PC-3 (cell line): ENCODE measurements at regions not wholly inside any gene's neighbourhood (a gene's known extent, or its start where the extent isn't known, plus 50 kb on each side); places are given as distances from the start of the nearest gene placed in this dataset.

Source experiments
- ATAC-seq: fragments of 200-7000 bp; cut with Tn5 transposase; 2 replicates; pipeline ENCODE4 v1.9.1; 2020; ENCODE audit warnings: mild to moderate bottlenecking, moderate library complexity
- BruUV-seq: library from RNA; stranded (reverse); fragments of 400-500 nt; replicated peaks from 2 replicates; lab custom pipeline; 2021; lab: Mats Ljungman, UMichigan
- CTCF ChIA-PET: fragments of 300-600 bp; sonication (Branson Sonifier 250); formaldehyde crosslinking; loops from one replicate; lab custom pipeline; 2022; ENCODE audit warnings: antibody characterized with exemption; lab: Charles Lee
- POLR2A ChIA-PET: fragments of 300-600 bp; sonication (Branson Sonifier 250); formaldehyde crosslinking; loops from one replicate; lab custom pipeline; 2022; ENCODE audit warnings: antibody characterized with exemption; ENCODE audit not compliant: unreplicated experiment; lab: Charles Lee
- DNase-seq: peaks from one replicate; pipeline ENCODE4 v3.0.0-alpha.2; 2015
- H2AFZ ChIP-seq: fragments of 300-600 bp; sonication (generic); 2 replicates; pipeline ENCODE4 v1.6.0; 2016; ENCODE audit warnings: antibody characterized with exemption, low read length
- H3F3A ChIP-seq: fragments of 300-600 bp; sonication (generic); one replicate; pipeline ENCODE4 v1.6.0; 2017; ENCODE audit warnings: antibody characterized with exemption, low read length, control low read depth, mild to moderate bottlenecking; ENCODE audit not compliant: unreplicated experiment
- H3K27ac ChIP-seq: fragments of 300-600 bp; sonication (generic); 2 replicates; pipeline ENCODE4 v1.5.1; 2016; ENCODE audit warnings: mild to moderate bottlenecking, low read length
- H3K27me3 ChIP-seq: fragments of 300-600 bp; sonication (generic); 2 replicates; pipeline ENCODE4 v1.6.1; 2016; ENCODE audit warnings: low read length, mixed read lengths
- H3K36me3 ChIP-seq: fragments of 300-600 bp; sonication (generic); 2 replicates; pipeline ENCODE4 v1.6.1; 2016; ENCODE audit warnings: low read depth, mixed run types, low read length, mixed read lengths
- H3K4me1 ChIP-seq: fragments of 300-600 bp; sonication (generic); 2 replicates; pipeline ENCODE4 v1.5.1; 2016; ENCODE audit warnings: low read length; ENCODE audit not compliant: insufficient read depth
- H3K4me2 ChIP-seq: fragments of 300-600 bp; sonication (generic); 2 replicates; pipeline ENCODE4 v1.6.0; 2016; ENCODE audit warnings: low read length
- H3K4me3 ChIP-seq: fragments of 300-600 bp; sonication (generic); 2 replicates; pipeline ENCODE4 v1.5.1; 2016; ENCODE audit warnings: mild to moderate bottlenecking, low read length, mixed read lengths
- H3K79me2 ChIP-seq: fragments of 300-600 bp; sonication (generic); 2 replicates; pipeline ENCODE4 v1.6.1; 2017; ENCODE audit warnings: low read length, mixed read lengths
- H3K9ac ChIP-seq: fragments of 300-600 bp; sonication (generic); 2 replicates; pipeline ENCODE4 v1.6.0; 2016; ENCODE audit warnings: mild to moderate bottlenecking, low read length
- H3K9me2 ChIP-seq: fragments of 300-600 bp; sonication (generic); replicated peaks from 2 replicates; pipeline ENCODE4 v1.6.1; 2016; ENCODE audit warnings: mixed run types, low read length, mixed read lengths
- H3K9me3 ChIP-seq: fragments of 300-600 bp; sonication (generic); 2 replicates; pipeline ENCODE4 v1.6.1; 2016; ENCODE audit warnings: low read length, mixed read lengths
- H4K20me1 ChIP-seq: fragments of 300-600 bp; sonication (generic); 2 replicates; pipeline ENCODE4 v1.6.1; 2016; ENCODE audit warnings: low read length, mixed read lengths
- CTCF ChIP-seq: fragments of 300-600 bp; sonication (generic); conservative IDR thresholded peaks from 2 replicates; pipeline ENCODE4 v1.5.1; 2017; ENCODE audit warnings: antibody characterized with exemption, low read depth, mild to moderate bottlenecking, low read length
- EZH2 ChIP-seq: fragments of 300-600 bp; sonication (generic); IDR thresholded peaks from one replicate; pipeline ENCODE4 v1.6.1; 2017; ENCODE audit warnings: antibody characterized with exemption, mild to moderate bottlenecking, low read length; ENCODE audit not compliant: unreplicated experiment
- EZH2phosphoT487 ChIP-seq: fragments of 300-600 bp; sonication (generic); IDR thresholded peaks from 2 replicates; pipeline ENCODE4 v1.6.1; 2018; ENCODE audit warnings: mild to moderate bottlenecking, antibody characterized with exemption, low read length, borderline replicate concordance
- intact Hi-C: fragments of 100-400 bp; cut with micrococcal nuclease; formaldehyde crosslinking; loops from 2 replicates; pipeline ENCODE4 v1.9.0; 2023

DNA sequence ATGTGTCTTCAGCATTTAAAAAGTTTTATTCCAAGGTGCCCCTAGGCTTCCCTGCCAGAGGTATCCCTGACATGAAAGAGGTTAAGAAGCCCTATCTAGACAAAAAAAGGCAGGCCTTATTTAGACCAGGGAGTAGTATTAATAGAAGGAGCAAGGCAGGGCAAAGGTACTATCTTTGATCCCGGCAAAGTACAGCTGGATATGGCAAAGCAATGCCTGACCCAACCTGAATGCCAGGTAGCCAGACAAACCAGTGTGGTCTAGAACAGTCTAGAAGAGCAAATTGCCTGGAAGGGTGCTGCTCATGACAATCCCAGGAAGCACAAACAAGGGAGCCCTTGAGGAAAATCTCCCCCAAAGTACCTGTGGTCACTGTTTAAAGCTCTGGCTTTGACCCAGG, 62.6 kb upstream of the SYT13 start:
- no peaks in the 10 kb centered on the region for H4K20me1 ChIP-seq
- no peak overlapping the region for H3K9ac ChIP-seq
- H3K9me2 ChIP-seq: no peaks in the 10 kb centered on the region
- H3K4me1 ChIP-seq: no peaks in the 10 kb centered on the region
- intact Hi-C loops: no loop called here
- H2AFZ ChIP-seq: no peak overlapping the region
- H3K4me3 ChIP-seq: no peak overlapping the region
- no peaks in the 10 kb centered on the region for H3K9me3 ChIP-seq
- ChIA-PET POLR2A (no interaction called here), CTCF (interaction anchor here (0.5 kb wide), 1 partner anchor 305 kb away, joined by 11 read pairs; no protein-coding TSS in a partner anchor)
- no peak overlapping the region for H3K4me2 ChIP-seq
- H3K79me2 ChIP-seq: no peaks in the 10 kb centered on the region
- H3K27me3 ChIP-seq: peaks cover 54% of the 10 kb centered on the region
- H3K36me3 ChIP-seq: no peaks in the 10 kb centered on the region
- H3F3A ChIP-seq: no peaks in the 10 kb centered on the region
- no TSS peak for BruUV-seq
- no peak for TF ChIP-seq EZH2
- TF ChIP-seq CTCF: no peak
- no peak for TF ChIP-seq EZH2phosphoT487
- DNase-seq (no peak), ATAC-seq (no peak)
- H3K27ac ChIP-seq: no peak overlapping the region

DNA sequence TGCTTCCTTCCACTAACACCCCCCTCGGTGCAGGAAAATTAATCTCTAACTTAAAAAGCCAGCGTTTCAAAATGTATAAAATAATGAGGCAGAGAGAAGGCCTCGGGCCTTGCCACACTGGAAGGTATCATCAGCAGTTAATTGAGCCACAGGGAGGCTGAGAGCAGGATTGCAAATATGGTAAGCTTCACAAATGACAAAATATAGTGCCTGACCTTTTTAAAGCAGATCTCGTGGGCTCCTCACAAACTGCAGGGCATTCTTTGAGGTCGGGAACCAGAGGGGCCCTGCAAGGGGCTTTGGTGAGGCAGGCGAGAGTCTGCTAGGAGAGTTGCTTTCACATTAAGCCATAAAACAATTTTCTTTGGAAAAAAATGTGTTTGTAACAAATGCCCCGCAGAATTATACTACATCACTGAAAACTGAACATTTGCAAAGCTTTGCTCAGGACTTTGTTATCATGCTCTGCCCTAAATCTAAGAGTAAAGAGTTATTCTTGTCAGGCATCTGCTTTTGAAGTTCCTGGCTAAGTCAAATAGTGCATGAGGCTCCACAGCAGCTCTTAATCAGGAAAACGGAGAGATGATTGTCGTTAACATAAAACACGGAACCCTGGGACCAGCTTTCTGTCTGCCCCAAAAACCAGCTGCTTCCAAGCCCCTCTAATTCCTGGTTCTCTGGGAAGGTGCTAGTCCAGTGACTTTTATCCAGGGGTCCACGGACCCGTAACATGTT, 61.4 kb upstream of the SYT13 start:
- no peaks in the 10 kb centered on the region for H3K9me3 ChIP-seq
- ChIA-PET CTCF (no interaction called here), POLR2A (no interaction called here)
- H3K36me3 ChIP-seq: no peaks in the 10 kb centered on the region
- no TSS peak for BruUV-seq
- no peaks in the 10 kb centered on the region for H3K9me2 ChIP-seq
- H3K4me3 ChIP-seq: no peak overlapping the region
- H3K4me1 ChIP-seq: no peaks in the 10 kb centered on the region
- DNase-seq (no peak), ATAC-seq (no peak)
- no peak overlapping the region for H2AFZ ChIP-seq
- H3K9ac ChIP-seq: no peak overlapping the region
- H3K4me2 ChIP-seq: no peak overlapping the region
- H3K27me3 ChIP-seq: peaks cover 60% of the 10 kb centered on the region
- no peaks in the 10 kb centered on the region for H3F3A ChIP-seq
- TF ChIP-seq EZH2phosphoT487: no peak
- intact Hi-C loops: no loop called here
- no peaks in the 10 kb centered on the region for H3K79me2 ChIP-seq
- no peaks in the 10 kb centered on the region for H4K20me1 ChIP-seq
- no peak overlapping the region for H3K27ac ChIP-seq

- no peaks in the 10 kb centered on the region for H3K4me1 ChIP-seq
- DNase-seq (no peak), ATAC-seq (no peak)
- H3K4me2 ChIP-seq: no peak overlapping the region
- no TSS peak for BruUV-seq
- H3K27ac ChIP-seq: no peak overlapping the region
- TF ChIP-seq EZH2phosphoT487: no peak
- no peak for TF ChIP-seq EZH2
- no peak for TF ChIP-seq CTCF
- no peak overlapping the region for H3K4me3 ChIP-seq
- H3K9ac ChIP-seq: no peak overlapping the region
- H3K36me3 ChIP-seq: no peaks in the 10 kb centered on the region
- no peaks in the 10 kb centered on the region for H3K9me2 ChIP-seq
- intact Hi-C loops: no loop called here
- no peaks in the 10 kb centered on the region for H3F3A ChIP-seq
- POLR2A ChIA-PET: no interaction called here
- no peaks in the 10 kb centered on the region for H4K20me1 ChIP-seq
- no peaks in the 10 kb centered on the region for H3K79me2 ChIP-seq
- H3K27me3 ChIP-seq: peaks cover 55% of the 10 kb centered on the region
- no peaks in the 10 kb centered on the region for H3K9me3 ChIP-seq
- CTCF ChIA-PET: no interaction called here
- no peak overlapping the region for H2AFZ ChIP-seq
Observed at GRCh38 chr11:45345491-45345890, 59.4 kb upstream of the SYT13 start.
